Neutrophil (primary cell): ENCODE measurements at regions not wholly inside any gene's neighbourhood (a gene's known extent, or its start where the extent isn't known, plus 50 kb on each side); places are given as distances from the start of the nearest gene placed in this dataset.

ENCODE experiments used
- H3K27ac ChIP-seq: fragments of 200-600 bp; sonication (generic); 2 replicates; pipeline ENCODE4 v1.5.1; 2016; ENCODE audit warnings: mild to moderate bottlenecking, moderate library complexity
- H3K27me3 ChIP-seq: fragments of 200-600 bp; sonication (generic); 2 replicates; pipeline ENCODE4 v1.6.0; 2016; ENCODE audit warnings: mild to moderate bottlenecking
- H3K36me3 ChIP-seq: fragments of 200-600 bp; sonication (generic); 2 replicates; pipeline ENCODE4 v1.5.1; 2017
- H3K4me1 ChIP-seq, 2 experiments: fragments of 200-600 bp in 1 of 2; sonication (generic) in 1 of 2; 1 replicate in 1 of 2; 2 replicates in 1 of 2; pipeline versions ENCODE4 v1.5.1 to v1.6.1; 2013 to 2016; ENCODE audit warnings: low read depth in 1 of 2, low read length in 1 of 2, mild to moderate bottlenecking in 1 of 2, moderate library complexity in 1 of 2; ENCODE audit not compliant: control insufficient read depth in 1 of 2, insufficient read depth in 1 of 2
- H3K4me3 ChIP-seq, 2 experiments: fragments of 200-600 bp in 1 of 2; sonication (generic) in 1 of 2; 1 replicate in 1 of 2; 2 replicates in 1 of 2; pipeline ENCODE4 v1.5.1; 2013 to 2016; ENCODE audit warnings: low read depth in 1 of 2, low read length in 1 of 2, mild to moderate bottlenecking in 1 of 2, moderate library complexity in 1 of 2
- H3K9me3 ChIP-seq: fragments of 200-600 bp; sonication (generic); 2 replicates; pipeline ENCODE4 v1.5.1; 2016
- CTCF ChIP-seq: fragments of 200-600 bp; sonication (generic); IDR thresholded peaks from 2 replicates; pipeline ENCODE4 v1.5.1; 2016; ENCODE audit warnings: antibody characterized with exemption

- no peak for TF ChIP-seq CTCF
- Histone ChIP-seq H3K9me3 (no peaks in the 10 kb centered on the region), H3K36me3 (no peaks in the 10 kb centered on the region), H3K27ac (no peak overlapping the region), H3K4me1 (no peaks in the 10 kb centered on the region), H3K27me3 (peaks cover 35% of the 10 kb centered on the region), H3K4me3 (no peak overlapping the region)
Measured at GRCh38 chr2:94960266-94960665, 65.2 kb upstream of the MAL start.

GRCh38 chr2:94960751-94961150, 64.8 kb upstream of the MAL start:
- peaks cover 35% of the 10 kb centered on the region for H3K27me3 ChIP-seq
- no peak overlapping the region for H3K4me3 ChIP-seq
- H3K9me3 ChIP-seq = no peaks in the 10 kb centered on the region
- no peaks in the 10 kb centered on the region for H3K36me3 ChIP-seq
- H3K4me1 ChIP-seq = no peaks in the 10 kb centered on the region
- TF ChIP-seq CTCF = no peak
- H3K27ac ChIP-seq = no peak overlapping the region

GRCh38 chr2:94964193-94964592, 61.3 kb upstream of the MAL start:
- Histone ChIP-seq H3K36me3 (no peaks in the 10 kb centered on the region), H3K9me3 (no peaks in the 10 kb centered on the region), H3K4me1 (no peaks in the 10 kb centered on the region), H3K4me3 (no peak overlapping the region), H3K27ac (no peak overlapping the region), H3K27me3 (peaks cover 38% of the 10 kb centered on the region)
- no peak for TF ChIP-seq CTCF

- Histone ChIP-seq H3K4me1 (no peaks in the 10 kb centered on the region), H3K4me3 (no peak overlapping the region), H3K36me3 (no peaks in the 10 kb centered on the region), H3K27me3 (peaks cover 50% of the 10 kb centered on the region), H3K9me3 (no peaks in the 10 kb centered on the region), H3K27ac (no peak overlapping the region)
- no peak for TF ChIP-seq CTCF
Measured at GRCh38 chr2:94966689-94967088, 58.8 kb upstream of the MAL start.

GRCh38 chr2:94970353-94970752, 55.2 kb upstream of the MAL start:
- H3K4me1 ChIP-seq = no peaks in the 10 kb centered on the region
- H3K27ac ChIP-seq = no peak overlapping the region
- H3K27me3 ChIP-seq = peaks cover 39% of the 10 kb centered on the region
- H3K4me3 ChIP-seq = no peak overlapping the region
- no peaks in the 10 kb centered on the region for H3K36me3 ChIP-seq
- no peak for TF ChIP-seq CTCF
- H3K9me3 ChIP-seq = no peaks in the 10 kb centered on the region
